HG03095 (cell line): ENCODE measurements at regions not wholly inside any gene's neighbourhood (a gene's known extent, or its start where the extent isn't known, plus 50 kb on each side); places are given as distances from the start of the nearest gene placed in this dataset.

Experiments
- ATAC-seq: cut with Tn5 transposase; IDR thresholded peaks from one replicate; pipeline ENCODE4 v1.9.1; 2021; ENCODE audit warnings: moderate library complexity; ENCODE audit not compliant: unreplicated experiment

GRCh38 chr9:515665-516064 lies 301.0 kb downstream of the DOCK8 start:
- no peak for ATAC-seq

DNA sequence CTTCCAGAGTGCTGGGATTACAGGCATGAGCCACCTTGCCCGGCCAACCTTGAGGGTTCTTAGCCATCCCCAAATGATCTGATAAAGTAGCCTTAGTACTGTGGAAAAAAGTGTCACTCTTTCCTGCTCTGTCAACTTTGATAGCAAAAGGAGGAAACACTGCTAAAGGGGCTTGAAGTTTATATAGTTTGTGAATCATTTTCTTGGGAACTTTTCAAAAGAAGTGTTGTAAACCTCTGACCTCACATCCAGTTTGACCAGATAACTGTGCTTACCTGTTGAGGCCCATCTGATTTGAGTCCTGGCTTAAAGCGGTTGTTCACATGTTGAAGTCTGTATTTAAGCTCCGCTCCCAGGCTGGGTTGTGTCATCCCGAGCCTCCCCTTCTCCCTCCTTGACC lies 303.3 kb downstream of the DOCK8 start:
- ATAC-seq = no peak

DNA sequence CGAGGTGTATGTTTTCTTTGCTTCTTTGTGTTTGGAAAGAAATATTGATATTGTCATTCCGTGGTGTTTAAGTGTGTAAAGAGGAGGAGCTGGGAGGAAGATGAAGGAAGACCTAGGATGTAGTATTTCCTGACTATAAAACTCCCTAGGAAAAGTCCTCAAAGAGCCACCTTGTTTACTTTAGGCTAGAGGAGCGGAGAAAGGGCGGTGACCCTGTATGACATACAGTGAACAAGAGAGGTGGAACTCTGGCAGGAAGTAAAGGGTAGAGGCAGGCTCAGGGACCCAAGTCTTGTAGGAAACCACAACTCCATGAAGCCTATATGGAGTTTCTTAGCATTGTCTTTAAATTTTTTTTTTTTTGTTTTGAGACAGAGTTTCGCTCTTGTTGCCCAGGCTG lies 303.9 kb downstream of the DOCK8 start:
- no peak for ATAC-seq

- no peak for ATAC-seq
Observed at GRCh38 chr9:519579-519978, 304.9 kb downstream of the DOCK8 start.

- ATAC-seq = no peak
Observed at GRCh38 chr9:520302-520701, 305.6 kb downstream of the DOCK8 start.

- no peak for ATAC-seq
Observed at GRCh38 chr9:522190-522589, 307.5 kb downstream of the DOCK8 start.

DNA sequence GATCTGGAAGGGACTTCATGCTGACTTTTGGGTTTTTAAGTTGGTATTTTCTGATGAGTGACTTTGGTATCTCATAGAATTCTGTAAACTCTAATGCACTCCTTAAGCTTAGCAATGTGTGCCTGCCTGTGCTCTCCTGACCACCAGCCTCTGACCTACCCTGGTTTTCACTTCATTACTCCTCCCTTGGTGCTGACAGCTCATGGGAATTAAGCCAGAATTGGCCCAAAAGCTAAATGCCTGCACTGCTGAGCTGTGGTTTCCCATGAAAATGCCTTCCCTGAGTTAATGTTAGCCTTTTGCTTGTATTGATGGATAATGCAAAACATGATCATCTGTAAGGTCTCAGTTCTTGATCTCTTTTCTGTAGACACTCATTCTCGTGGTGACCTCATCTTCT lies 308.0 kb downstream of the DOCK8 start:
- ATAC-seq = no peak

GRCh38 chr9:523444-523843 lies 308.8 kb downstream of the DOCK8 start:
- no peak for ATAC-seq

DNA sequence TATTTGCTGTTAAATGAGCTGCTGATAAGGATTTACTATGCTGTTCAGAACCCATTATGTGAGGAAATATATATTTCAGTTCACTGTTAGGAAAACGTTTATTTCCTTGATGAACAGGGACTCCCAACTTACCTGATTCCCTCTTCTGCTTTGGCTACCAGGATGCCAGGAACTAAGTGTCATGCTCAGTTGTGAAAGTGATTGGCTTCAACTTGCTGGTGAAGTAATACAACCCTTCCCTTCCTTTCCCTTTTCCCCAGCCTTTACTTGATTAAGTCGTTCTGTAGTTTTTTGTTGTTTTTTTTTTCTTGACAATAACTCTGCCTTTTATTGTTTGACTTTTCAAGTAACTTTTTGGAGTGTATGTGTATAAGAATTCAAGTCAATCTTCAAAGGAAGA lies 309.3 kb downstream of the DOCK8 start:
- no peak for ATAC-seq

DNA sequence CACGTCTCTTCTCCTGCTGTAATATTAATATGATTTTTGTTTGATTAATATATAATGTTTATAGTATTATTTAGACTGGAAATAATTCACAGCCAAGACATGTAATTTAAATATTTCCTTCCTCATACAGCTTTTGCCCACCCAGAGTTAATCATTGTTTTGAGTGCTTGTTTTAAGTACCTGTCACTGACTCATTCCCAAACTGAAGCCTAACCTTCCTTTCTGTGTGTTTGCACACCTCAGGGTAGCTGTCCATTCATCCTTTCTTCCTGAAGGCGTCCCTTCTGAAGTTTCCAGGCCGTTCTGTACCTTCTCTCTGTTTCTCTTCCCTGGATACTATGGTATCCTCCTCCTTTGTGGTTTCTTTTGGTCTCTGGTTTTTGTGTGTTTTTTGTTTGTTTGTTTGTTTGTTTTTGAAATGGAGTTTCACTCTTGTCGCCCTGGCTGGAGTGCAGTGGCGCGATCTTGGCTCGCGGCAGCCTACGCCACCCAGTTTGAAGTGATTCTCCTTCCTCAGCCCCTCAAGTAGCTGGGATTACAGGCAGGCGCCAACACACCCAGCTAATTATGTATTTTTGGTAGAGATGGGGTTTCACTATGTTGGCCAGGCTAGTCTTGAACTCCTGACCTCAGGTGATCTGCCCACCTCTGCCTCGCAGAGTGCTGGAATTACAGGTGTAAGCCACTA lies 312.4 kb downstream of the DOCK8 start:
- no peak for ATAC-seq

GRCh38 chr9:529731-530130 lies 311.8 kb upstream of the DMRT1 start:
- ATAC-seq = no peak

DNA sequence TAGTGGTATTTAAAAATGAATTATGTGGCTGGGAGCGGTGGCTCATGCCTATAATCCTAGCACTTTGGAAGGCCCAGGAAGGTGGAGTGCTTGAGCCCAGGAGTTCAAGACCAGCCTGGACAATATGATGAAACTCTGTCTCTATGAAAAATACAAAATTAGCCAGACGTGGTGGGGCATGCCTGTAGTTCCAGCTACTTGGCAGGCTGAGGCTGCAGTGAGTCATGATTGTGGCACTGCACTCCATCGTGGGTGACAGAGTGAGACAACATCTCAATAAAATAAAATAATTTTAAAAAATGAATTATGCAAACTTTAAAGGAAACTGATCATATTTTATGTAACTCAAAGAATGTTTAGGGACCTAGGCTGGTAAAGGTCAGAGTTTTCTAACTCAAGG lies 310.8 kb upstream of the DMRT1 start:
- no peak for ATAC-seq

GRCh38 chr9:532707-533106 lies 308.8 kb upstream of the DMRT1 start:
- no peak for ATAC-seq

- no peak for ATAC-seq
Observed at GRCh38 chr9:534886-535285, 306.6 kb upstream of the DMRT1 start.

GRCh38 chr9:535356-535755 lies 306.1 kb upstream of the DMRT1 start:
- ATAC-seq = no peak

- ATAC-seq = no peak
Observed at GRCh38 chr9:536597-537511, 304.6 kb upstream of the DMRT1 start.

DNA sequence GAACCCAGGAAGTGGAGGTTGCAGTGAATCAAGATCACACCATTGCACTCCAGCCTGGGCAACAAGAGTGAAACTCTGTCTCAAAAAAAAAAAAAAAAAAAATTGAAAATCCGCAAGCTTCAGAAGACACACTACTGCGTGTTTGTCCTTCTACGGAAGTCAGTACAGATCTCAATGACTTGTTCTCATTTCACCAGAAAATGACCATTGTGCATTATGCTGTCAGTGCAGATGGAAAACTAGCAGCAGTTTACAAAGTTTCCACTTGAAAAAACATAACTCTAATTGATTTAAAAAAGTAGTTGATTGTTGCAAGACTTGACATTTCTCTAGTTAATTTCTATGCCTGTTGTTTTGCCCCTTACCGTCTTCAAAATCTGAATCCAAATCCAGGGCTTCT lies 298.0 kb upstream of the DMRT1 start:
- ATAC-seq = no peak

GRCh38 chr9:545480-545879 lies 296.0 kb upstream of the DMRT1 start:
- ATAC-seq = no peak

GRCh38 chr9:546235-546634 lies 295.3 kb upstream of the DMRT1 start:
- ATAC-seq = no peak

DNA sequence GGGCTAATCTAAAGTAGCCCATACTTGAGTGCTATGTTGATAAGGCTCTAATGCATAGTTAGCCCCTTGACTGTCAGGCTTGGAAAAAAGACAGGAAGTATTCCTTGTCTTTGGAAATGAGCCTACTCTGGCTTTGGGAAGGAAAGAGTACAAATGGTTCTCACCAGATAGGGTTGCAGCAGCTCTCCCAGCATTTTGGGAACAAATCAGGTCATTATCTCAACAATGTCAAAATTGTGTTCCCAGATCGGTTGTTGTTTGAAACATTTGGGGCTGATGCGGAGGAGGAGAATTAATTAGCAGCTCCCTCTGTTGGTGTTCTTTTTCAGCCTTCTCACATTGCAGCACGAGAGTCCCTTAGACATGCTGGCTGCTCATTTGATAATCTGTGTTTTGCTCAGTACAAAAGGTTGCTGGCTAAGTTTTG lies 294.7 kb upstream of the DMRT1 start:
- no peak for ATAC-seq

GRCh38 chr9:547314-547713 lies 294.2 kb upstream of the DMRT1 start:
- no peak for ATAC-seq

- no peak for ATAC-seq
Observed at GRCh38 chr9:549455-549997, 292.0 kb upstream of the DMRT1 start.
